H9 (cell line): ENCODE measurements at regions not wholly inside any gene's neighbourhood (a gene's known extent, or its start where the extent isn't known, plus 50 kb on each side); places are given as distances from the start of the nearest gene placed in this dataset.

ENCODE experiments used
- DNase-seq: peaks from one replicate; pipeline ENCODE4 v3.0.0-alpha.2; 2017
- H2AFZ ChIP-seq: one replicate; pipeline ENCODE4 v1.6.1; 2013; ENCODE audit warnings: mild to moderate bottlenecking, low read length, control low read depth, moderate library complexity
- H2AK5ac ChIP-seq: 2 replicates; pipeline ENCODE4 v1.6.1; 2013; ENCODE audit warnings: low read length, control low read depth, mixed read lengths; ENCODE audit not compliant: insufficient read length
- H2BK120ac ChIP-seq: one replicate; pipeline ENCODE4 v1.6.1; 2013; ENCODE audit warnings: low read depth, mild to moderate bottlenecking, low read length, control low read depth, inconsistent platforms; ENCODE audit not compliant: poor library complexity, severe bottlenecking
- H2BK12ac ChIP-seq: 2 replicates; pipeline ENCODE4 v1.6.1; 2013; ENCODE audit warnings: low read length, control low read depth, mixed read lengths, low read depth; ENCODE audit not compliant: insufficient read length
- H2BK15ac ChIP-seq: 2 replicates; pipeline ENCODE4 v1.6.1; 2013; ENCODE audit warnings: low read depth, low read length, control low read depth
- H2BK20ac ChIP-seq: one replicate; pipeline ENCODE4 v1.6.1; 2013; ENCODE audit warnings: low read depth, mild to moderate bottlenecking, low read length, control low read depth, inconsistent platforms; ENCODE audit not compliant: poor library complexity, severe bottlenecking
- H2BK5ac ChIP-seq: 2 replicates; pipeline ENCODE4 v1.6.1; 2013; ENCODE audit warnings: low read length, control low read depth, mixed read lengths; ENCODE audit not compliant: insufficient read length
- H3K14ac ChIP-seq: 2 replicates; pipeline ENCODE4 v1.6.1; 2013; ENCODE audit warnings: low read length, control low read depth; ENCODE audit not compliant: insufficient read depth
- H3K18ac ChIP-seq: 2 replicates; pipeline ENCODE4 v1.6.1; 2013; ENCODE audit warnings: low read depth, mild to moderate bottlenecking, mixed read lengths, low read length, control low read depth; ENCODE audit not compliant: insufficient read length
- H3K23ac ChIP-seq: 2 replicates; pipeline ENCODE4 v1.6.1; 2013; ENCODE audit warnings: low read length, control low read depth, mixed read lengths, low read depth; ENCODE audit not compliant: insufficient read length
- H3K23me2 ChIP-seq: 2 replicates; pipeline ENCODE4 v1.6.1; 2013; ENCODE audit warnings: low read depth, mild to moderate bottlenecking, mixed read lengths, low read length, control low read depth; ENCODE audit not compliant: insufficient read length, poor library complexity, severe bottlenecking
- H3K27ac ChIP-seq: 2 replicates; pipeline ENCODE4 v1.5.1; 2013; ENCODE audit warnings: low read length, control low read depth, mixed read lengths, low read depth; ENCODE audit not compliant: insufficient read length
- H3K27me3 ChIP-seq: 2 replicates; pipeline ENCODE4 v1.6.1; 2013; ENCODE audit warnings: low read length, control low read depth, inconsistent platforms; ENCODE audit not compliant: insufficient read depth
- H3K4ac ChIP-seq: 2 replicates; pipeline ENCODE4 v1.6.1; 2013; ENCODE audit warnings: low read depth, mild to moderate bottlenecking, control low read depth, inconsistent platforms, low read length, moderate library complexity
- H3K4me1 ChIP-seq: 2 replicates; pipeline ENCODE4 v1.6.1; 2013; ENCODE audit warnings: low read length, control low read depth, inconsistent platforms; ENCODE audit not compliant: insufficient read depth
- H3K4me2 ChIP-seq: 2 replicates; pipeline ENCODE4 v1.6.1; 2013; ENCODE audit warnings: low read length, control low read depth, mixed read lengths; ENCODE audit not compliant: insufficient read length, insufficient read depth
- H3K56ac ChIP-seq: 2 replicates; pipeline ENCODE4 v1.6.1; 2013; ENCODE audit warnings: low read depth, mild to moderate bottlenecking, mixed read lengths, low read length, control low read depth; ENCODE audit not compliant: insufficient read length
- H3K79me1 ChIP-seq: 2 replicates; pipeline ENCODE4 v1.6.1; 2013; ENCODE audit warnings: low read depth, mild to moderate bottlenecking, moderate library complexity, low read length, control low read depth, inconsistent platforms; ENCODE audit not compliant: insufficient read depth, poor library complexity, severe bottlenecking
- H3K79me2 ChIP-seq: 2 replicates; pipeline ENCODE4 v1.6.1; 2013; ENCODE audit warnings: low read length, control low read depth, inconsistent platforms; ENCODE audit not compliant: insufficient read depth
- H3K9ac ChIP-seq: 2 replicates; pipeline ENCODE4 v1.6.1; 2013; ENCODE audit warnings: low read length, control low read depth, mixed read lengths; ENCODE audit not compliant: insufficient read length; ENCODE audit errors: extremely low read depth
- H3K9me3 ChIP-seq: one replicate; pipeline ENCODE4 v1.6.1; 2013; ENCODE audit warnings: low read depth, low read length, inconsistent platforms; ENCODE audit not compliant: control insufficient read depth
- H3T11ph ChIP-seq: one replicate; pipeline ENCODE4 v1.6.1; 2013; ENCODE audit warnings: mild to moderate bottlenecking, low read length, control low read depth, inconsistent platforms
- H4K20me1 ChIP-seq: one replicate; pipeline ENCODE4 v1.6.1; 2013; ENCODE audit not compliant: control insufficient read depth, insufficient read length, insufficient read depth
- H4K5ac ChIP-seq: 2 replicates; pipeline ENCODE4 v1.6.1; 2013; ENCODE audit warnings: low read depth, mild to moderate bottlenecking, mixed read lengths, low read length, control low read depth; ENCODE audit not compliant: insufficient read length
- H4K8ac ChIP-seq: replicated peaks from 2 replicates; pipeline ENCODE4 v1.6.1; 2013; ENCODE audit warnings: low read length, control low read depth, mixed read lengths, low read depth; ENCODE audit not compliant: insufficient read length
- H4K91ac ChIP-seq: 2 replicates; pipeline ENCODE4 v1.6.1; 2013; ENCODE audit warnings: low read depth, mild to moderate bottlenecking, moderate library complexity, mixed read lengths, low read length, control low read depth; ENCODE audit not compliant: insufficient read length
- H3K27ac Mint-ChIP-seq, 3 experiments: 2 replicates in 2 of 3; 3 replicates in 1 of 3; pipeline ENCODE4 v1.8.0; 2020 to 2021; ENCODE audit warnings: mixed read lengths in 3 of 3, mild to moderate bottlenecking in 1 of 3, moderate library complexity in 1 of 3
- H3K27me3 Mint-ChIP-seq: 2 replicates; pipeline ENCODE4 v1.8.0; 2021; ENCODE audit warnings: low read depth, mild to moderate bottlenecking, moderate library complexity, mixed read lengths
- H3K36me3 Mint-ChIP-seq, 3 experiments: 2 replicates in 2 of 3; 3 replicates in 1 of 3; pipeline ENCODE4 v1.8.0; 2020 to 2021; ENCODE audit warnings: low read depth in 3 of 3, mixed read lengths in 3 of 3; ENCODE audit not compliant: insufficient read depth in 1 of 3
- H3K4me1 Mint-ChIP-seq, 2 experiments: 2 replicates each; pipeline ENCODE4 v1.8.0; 2020; ENCODE audit warnings: mixed read lengths in 2 of 2
- H3K4me3 Mint-ChIP-seq, 2 experiments: 2 replicates in 1 of 2; 3 replicates in 1 of 2; pipeline ENCODE4 v1.8.0; 2020 to 2021; ENCODE audit warnings: mild to moderate bottlenecking in 2 of 2, mixed read lengths in 2 of 2, moderate library complexity in 1 of 2
- H3K9me3 Mint-ChIP-seq, 2 experiments: 2 replicates in 1 of 2; 3 replicates in 1 of 2; pipeline ENCODE4 v1.8.0; 2020; ENCODE audit warnings: mild to moderate bottlenecking in 2 of 2, mixed read lengths in 2 of 2, moderate library complexity in 1 of 2
- WGBS: extraction: QIAGEN DNeasy Blood & Tissue Kit; methylation state at CpG from one replicate; pipeline ENCODE4 v1.1.7; 2013; ENCODE audit warnings: missing lambda C conversion rate, low lambda C conversion rate, mixed read lengths; ENCODE audit not compliant: insufficient read length; ENCODE audit errors: extremely low coverage; 5-methylcytosine and 5-hydroxymethylcytosine counted together
- TF ChIP-seq, protein P1 (sequence below): fragments of 200-600 bp; sonication (generic); conservative IDR thresholded peaks from 3 replicates; pipeline ENCODE4 v1.8.0; 2021; ENCODE audit warnings: antibody characterized with exemption, mild to moderate bottlenecking

- Histone ChIP-seq H2BK15ac (no peak overlapping the region), H3K79me2 (no peaks in the 10 kb centered on the region), H3K18ac (no peak overlapping the region), H2AFZ (no peak overlapping the region), H3K4me1 (no peaks in the 10 kb centered on the region; the same call in 1 of the 2 replicates), H3T11ph (no peak overlapping the region), H2BK12ac (no peak overlapping the region), H3K14ac (no peak overlapping the region), H4K91ac (no peak overlapping the region), H3K4me2 (no peak overlapping the region), H3K27ac (no peak overlapping the region), H3K9ac (no peak overlapping the region), H3K79me1 (no peaks in the 10 kb centered on the region), H3K23ac (no peak overlapping the region), H4K5ac (no peak overlapping the region), H3K56ac (no peak overlapping the region), H3K23me2 (no peaks in the 10 kb centered on the region), H2BK120ac (no peak overlapping the region), H3K27me3 (no peaks in the 10 kb centered on the region), H2BK5ac (no peak overlapping the region), H4K20me1 (no peaks in the 10 kb centered on the region), H2AK5ac (no peak overlapping the region), H4K8ac (no peak overlapping the region), H2BK20ac (no peak overlapping the region), H3K4ac (no peak overlapping the region), H3K9me3 (no peaks in the 10 kb centered on the region)
- peaks cover 0 to 24% (median 3%) of the 10 kb centered on the region in 3 experiments; a peak in 4 of 7 replicates for H3K36me3 Mint-ChIP-seq
- no peaks in the 10 kb centered on the region for H3K27me3 Mint-ChIP-seq
- H3K4me1 Mint-ChIP-seq, result peaks cover 3 to 11% of the 10 kb centered on the region in 2 experiments
- TF ChIP-seq, protein P1, sequence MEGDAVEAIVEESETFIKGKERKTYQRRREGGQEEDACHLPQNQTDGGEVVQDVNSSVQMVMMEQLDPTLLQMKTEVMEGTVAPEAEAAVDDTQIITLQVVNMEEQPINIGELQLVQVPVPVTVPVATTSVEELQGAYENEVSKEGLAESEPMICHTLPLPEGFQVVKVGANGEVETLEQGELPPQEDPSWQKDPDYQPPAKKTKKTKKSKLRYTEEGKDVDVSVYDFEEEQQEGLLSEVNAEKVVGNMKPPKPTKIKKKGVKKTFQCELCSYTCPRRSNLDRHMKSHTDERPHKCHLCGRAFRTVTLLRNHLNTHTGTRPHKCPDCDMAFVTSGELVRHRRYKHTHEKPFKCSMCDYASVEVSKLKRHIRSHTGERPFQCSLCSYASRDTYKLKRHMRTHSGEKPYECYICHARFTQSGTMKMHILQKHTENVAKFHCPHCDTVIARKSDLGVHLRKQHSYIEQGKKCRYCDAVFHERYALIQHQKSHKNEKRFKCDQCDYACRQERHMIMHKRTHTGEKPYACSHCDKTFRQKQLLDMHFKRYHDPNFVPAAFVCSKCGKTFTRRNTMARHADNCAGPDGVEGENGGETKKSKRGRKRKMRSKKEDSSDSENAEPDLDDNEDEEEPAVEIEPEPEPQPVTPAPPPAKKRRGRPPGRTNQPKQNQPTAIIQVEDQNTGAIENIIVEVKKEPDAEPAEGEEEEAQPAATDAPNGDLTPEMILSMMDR, result no peak
- H3K9me3 Mint-ChIP-seq, result peaks cover 13 to 16% of the 10 kb centered on the region in 2 experiments
- no peak for DNase-seq
- no peak overlapping the region for H3K27ac Mint-ChIP-seq
- no peak overlapping the region for H3K4me3 Mint-ChIP-seq
- no CpG with 5 or more reads among the region's 4 CpGs for WGBS
Measured at GRCh38 chr13:36767276-36767675, 51.7 kb upstream of the RFXAP start.
